Stimulated activated CD8-positive, alpha-beta memory T cell treated with anti-CD3 and anti-CD28 coated beads, Interleukin-7, amount 100 ng/mL, for 48 hours (primary cell): ENCODE measurements at regions not wholly inside any gene's neighbourhood (a gene's known extent, or its start where the extent isn't known, plus 50 kb on each side); places are given as distances from the start of the nearest gene placed in this dataset.
A peak's percentile ranks its signal among the peaks of the same experiment; 100 is the strongest.
"Not testable (repeated sequence)": the region's sequence is repeated elsewhere in the genome, so short reads cannot be mapped to it uniquely, and the experiment has no call there.

ENCODE experiments used
- DNase-seq, 2 donors: peaks; one replicate each; pipeline ENCODE4 v3.0.0-alpha.2; 2020; ENCODE audit warnings: low read depth in 1 of 2; ENCODE audit errors: extremely low read depth in 1 of 2

DNA sequence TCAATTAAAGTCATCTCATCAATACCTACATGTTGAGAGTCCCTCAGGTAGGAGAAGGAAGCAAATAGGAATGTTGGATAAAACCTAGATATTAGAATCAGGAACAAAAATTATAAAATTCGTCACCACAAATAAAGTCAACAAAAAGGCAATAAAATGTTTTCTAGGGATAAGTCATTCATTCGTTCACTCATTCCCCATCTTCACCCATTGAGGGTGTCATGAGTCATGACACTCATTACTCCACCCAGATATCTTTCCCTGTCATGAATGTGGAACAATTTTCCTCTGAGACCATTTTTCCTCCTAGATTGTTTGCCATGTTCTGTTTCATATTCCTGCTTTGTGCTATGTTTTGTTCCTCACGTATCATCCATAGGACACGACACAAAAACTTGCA lies 50.9 kb upstream of the OLIG3 start:
- DNase-seq, result no peak

DNA sequence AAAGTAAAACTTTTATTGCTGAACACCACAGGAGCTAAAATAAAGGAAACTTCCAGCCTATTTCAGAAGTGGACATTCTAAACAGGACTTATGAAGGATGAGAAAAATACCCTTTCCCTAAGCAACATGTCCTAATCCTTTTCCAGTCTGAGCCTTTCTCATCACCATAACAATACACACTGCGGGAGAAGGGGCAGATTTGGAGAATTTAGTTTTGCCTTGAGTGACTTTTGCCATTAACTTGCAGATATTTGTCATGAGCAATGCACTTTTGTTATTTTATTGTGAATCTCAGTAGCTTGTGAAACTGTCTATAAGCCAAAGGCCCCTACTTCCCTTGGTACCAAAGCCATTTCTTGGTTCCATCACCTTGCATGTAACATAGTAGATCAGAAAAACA lies 53.0 kb upstream of the OLIG3 start:
- DNase-seq, result no peak

- DNase-seq, result no peak
Measured at GRCh38 chr6:137547601-137548000, 53.4 kb upstream of the OLIG3 start.

GRCh38 chr6:137549106-137549505 lies 54.9 kb upstream of the OLIG3 start:
- DNase-seq, result no peak

- DNase-seq, result no peak
Measured at GRCh38 chr6:137550535-137550934, 56.3 kb upstream of the OLIG3 start.

- DNase-seq, result no peak
Measured at GRCh38 chr6:137552146-137552545, 58.0 kb upstream of the OLIG3 start.

GRCh38 chr6:137552809-137553208 lies 58.6 kb upstream of the OLIG3 start:
- no peak for DNase-seq

DNA sequence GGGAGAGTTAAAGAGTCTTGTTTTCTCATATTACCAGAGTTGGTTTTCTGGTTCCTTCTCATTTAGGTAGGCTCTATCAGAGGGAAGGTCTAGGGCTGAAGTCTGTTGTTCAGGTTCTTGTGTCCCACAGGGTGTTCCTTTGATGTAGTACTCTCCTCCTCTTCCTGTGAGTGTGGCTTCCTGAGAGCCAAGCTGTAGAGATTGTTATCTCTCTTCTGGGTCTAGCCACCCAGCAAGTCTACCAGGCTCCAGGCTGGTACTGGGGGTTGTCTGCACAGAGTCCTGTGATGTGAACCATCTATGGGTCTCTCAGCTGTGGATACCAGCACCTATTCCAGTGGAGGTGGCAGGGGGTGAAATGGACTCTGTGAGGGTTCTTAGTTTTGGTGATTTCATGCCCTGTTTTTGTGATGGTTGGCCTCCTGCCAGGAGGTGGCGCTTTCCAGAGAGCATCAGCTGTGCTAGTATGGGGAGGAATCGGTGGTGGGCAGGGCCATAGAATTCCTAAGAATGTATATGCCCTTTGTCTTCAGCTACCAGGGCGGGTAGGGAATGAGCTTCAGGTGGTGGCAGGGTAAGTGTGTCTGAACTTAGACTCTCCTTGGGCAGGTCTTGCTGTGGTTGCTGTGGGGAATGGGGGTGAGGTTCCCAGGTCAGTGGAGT lies 65.5 kb upstream of the OLIG3 start:
- DNase-seq, result not testable (repeated sequence)

GRCh38 chr6:137560184-137560563 lies 66.0 kb upstream of the OLIG3 start:
- no peak for DNase-seq

DNA sequence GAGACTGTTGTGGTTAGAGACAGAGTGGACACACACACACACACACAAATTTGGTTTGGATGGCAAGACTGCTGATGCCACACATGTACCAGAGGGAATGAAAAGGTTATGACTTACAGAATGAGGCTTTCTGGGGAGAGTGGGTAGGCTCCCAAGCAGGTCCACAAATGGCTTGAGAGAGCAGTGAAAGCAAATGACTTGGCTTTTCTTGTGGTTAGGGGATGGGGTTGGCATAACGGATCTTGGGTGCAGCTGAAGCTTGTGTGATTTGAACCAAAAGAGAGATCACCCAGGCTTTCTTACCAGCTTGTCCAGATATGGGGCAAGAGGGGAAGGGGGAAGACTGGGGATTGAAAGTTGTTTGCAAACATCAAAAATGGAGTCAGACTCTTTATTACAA lies 73.9 kb upstream of the OLIG3 start:
- no peak for DNase-seq

- no peak for DNase-seq
Measured at GRCh38 chr6:137570393-137570792, 76.2 kb upstream of the OLIG3 start.

- peak in 1 of 2 donors; percentile 40 for DNase-seq
Measured at GRCh38 chr6:137571854-137572253, 77.7 kb upstream of the OLIG3 start.

DNA sequence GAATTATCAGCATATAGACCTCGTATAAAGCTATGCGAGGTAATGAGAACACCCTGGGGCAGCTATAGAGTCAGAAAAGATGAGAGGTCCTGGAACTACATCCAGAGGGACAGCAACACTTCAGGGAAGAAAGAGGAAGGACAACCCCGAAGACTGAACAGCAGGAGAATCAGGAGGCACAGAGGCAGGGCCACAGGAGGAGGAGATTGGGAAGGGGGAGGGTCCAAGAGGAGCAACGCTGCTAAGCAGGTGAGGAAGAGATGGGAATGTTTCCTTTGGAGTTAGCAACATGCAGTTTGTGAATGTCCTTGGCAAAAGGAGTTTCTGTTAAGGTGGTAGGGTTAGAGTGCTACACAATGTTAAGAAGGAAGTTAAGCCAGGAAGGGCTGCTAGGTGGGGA lies 79.5 kb upstream of the OLIG3 start:
- no peak for DNase-seq

DNA sequence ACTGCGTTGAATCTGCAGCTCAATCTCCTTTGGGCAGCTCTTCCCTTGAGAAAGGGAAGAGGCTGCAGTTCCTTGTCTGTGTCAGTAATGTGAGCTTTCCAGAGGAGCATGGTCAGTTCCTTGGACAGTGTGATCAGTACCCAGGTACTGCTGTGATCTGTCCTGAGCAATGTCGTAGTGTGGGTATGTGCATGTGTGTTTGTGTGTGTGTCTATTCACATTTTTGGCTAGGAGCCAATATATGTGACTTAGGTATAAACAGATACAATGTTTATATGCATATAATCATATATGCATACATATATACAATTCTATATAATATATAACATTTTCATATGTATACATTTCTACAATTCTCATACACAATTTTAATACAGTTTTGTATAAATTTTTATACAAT lies 85.4 kb upstream of the OLIG3 start:
- DNase-seq, result no peak

DNA sequence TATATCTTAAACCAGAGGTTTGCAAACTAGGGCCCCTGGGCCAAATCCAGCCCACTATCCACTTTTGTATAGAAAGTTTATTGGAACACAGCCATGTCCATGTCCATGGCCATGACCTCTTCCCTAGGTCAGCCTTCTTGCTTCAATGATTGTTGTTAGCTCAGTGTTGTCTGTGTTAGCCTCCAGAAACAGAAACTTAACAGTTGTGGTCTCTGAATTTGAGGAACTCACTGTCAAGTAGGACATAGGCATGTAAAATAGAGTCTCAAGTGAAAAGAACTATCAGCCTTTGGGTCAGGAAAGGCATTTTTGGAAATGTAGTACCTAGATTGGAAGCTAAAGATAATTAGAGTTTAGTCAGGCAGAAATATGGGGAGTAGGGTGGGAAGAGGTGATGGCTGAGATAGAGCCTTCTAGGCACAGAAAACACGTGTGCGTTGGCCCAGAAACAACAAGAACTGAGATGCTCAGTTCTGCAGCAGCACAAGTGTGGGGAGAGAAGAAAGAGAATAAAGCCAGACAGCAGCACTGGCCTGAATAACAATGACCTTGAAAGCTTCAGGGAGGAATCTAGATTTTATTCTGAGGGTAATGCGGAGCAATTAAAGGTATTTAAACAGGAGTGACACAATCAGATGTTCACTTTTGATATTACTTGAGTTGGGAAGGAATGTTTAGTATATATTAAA lies 87.0 kb upstream of the OLIG3 start:
- DNase-seq, result no peak

DNA sequence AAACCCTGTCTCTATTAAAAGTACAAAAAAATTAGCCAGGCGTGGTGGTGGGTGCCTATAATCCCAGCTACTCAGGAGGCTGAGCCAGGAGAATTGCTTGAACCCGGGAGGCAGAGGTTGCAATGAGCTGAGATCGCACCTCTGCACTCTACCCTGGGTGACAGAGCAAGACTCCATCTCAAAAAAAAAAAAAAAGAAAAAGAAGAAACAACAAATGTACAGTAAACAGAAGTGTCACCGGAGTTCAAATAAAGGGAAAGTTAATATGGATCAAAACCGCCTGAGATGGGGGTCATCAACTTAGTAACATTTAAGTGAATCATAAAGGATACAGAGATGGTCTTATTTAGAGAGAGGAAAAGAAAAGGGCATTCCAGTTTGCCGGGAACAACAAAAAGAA lies 89.3 kb upstream of the OLIG3 start:
- DNase-seq, result not testable (repeated sequence)

GRCh38 chr6:137588472-137588871 lies 94.3 kb upstream of the OLIG3 start:
- DNase-seq, result no peak

DNA sequence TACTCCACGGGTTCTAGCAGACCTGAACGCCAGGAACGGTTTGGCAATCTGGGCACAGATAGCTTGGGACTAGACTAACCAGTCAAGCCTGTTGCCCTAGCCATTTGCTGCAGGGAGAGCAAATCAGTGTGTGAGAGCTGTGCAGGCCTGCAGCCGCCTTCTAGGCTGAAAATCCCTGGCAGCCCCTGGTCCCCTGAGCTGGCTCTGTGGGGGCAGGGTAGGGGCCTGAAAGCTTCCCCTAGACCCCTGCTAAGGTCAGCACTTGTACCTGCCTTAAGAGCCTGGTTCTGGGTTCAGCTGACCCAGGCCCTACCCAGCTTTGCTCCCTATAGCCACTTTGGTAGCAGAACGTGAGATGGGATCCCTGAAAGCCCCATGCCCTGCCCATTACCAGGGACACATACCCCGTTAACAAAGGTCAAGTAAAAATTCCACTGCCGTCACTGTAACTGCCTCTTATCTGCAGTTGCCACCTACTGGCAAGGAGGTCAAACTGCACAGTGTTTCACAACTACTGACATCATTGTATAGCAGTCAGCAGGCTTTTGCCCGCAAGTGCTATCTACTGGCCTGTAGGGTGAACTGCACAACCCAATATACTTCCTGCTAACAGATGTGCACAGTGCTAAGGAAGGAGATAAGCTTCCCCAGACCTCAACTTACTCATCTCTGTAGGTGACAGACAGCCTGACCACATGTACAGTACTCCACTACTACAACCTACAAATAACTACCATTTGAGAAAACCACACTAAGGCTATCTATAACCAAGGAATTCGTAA lies 95.1 kb upstream of the OLIG3 start:
- DNase-seq, result peak in 1 of 2 donors; percentile 49

DNA sequence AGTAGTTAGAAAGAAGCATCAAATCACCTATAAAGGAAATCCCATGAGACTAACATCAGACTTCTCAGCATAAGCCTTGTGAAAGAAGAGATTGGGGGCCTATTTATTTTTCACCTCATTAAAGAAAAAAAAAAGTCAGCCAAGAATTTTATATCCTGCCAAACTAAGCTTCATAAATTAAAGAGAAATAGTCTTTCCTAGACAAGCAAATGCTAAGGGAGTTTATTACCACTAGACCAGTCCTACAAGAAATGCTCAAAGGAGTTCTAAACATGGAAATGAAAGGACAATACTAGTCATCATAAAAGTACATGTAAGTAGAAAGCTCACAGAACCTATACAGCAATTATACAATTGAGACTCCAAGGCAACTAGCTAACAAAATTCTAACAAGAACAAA lies 96.5 kb upstream of the OLIG3 start:
- no peak for DNase-seq

DNA sequence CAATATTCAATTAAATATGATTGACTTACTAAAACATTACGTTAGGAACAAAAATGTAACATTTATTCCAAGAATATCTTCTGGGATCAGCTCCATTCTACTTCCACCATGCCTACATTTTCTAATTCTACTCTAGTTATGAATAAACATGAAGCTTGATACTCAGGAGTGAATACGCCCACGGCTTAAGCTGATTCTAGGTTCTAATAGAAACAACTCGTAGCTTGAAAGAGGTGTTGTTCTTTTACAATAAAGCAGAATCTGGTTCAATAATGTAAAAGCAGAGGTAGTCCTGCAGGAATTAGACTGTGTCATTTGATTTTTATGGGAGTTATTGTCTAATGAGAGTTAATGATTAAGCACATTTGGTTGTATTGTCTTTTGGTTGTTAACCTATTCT lies 107.3 kb upstream of the OLIG3 start:
- no peak for DNase-seq

GRCh38 chr6:137602313-137603197 lies 108.4 kb upstream of the OLIG3 start:
- no peak for DNase-seq
